Embryonic facial prominence (tissue), 1 donor: ENCODE measurements at regions not wholly inside any gene's neighbourhood (a gene's known extent, or its start where the extent isn't known, plus 50 kb on each side); places are given as distances from the start of the nearest gene placed in this dataset.

Source experiments
- DNase-seq: peaks from one replicate; pipeline ENCODE4 v3.0.0-alpha.2; 2016; ENCODE audit errors: extremely low spot score

GRCh38 chr4:35521682-35522081 lies 722.6 kb downstream of the ARAP2 start:
- DNase-seq = no peak

GRCh38 chr4:35525192-35525978 lies 718.9 kb downstream of the ARAP2 start:
- no peak for DNase-seq

- DNase-seq = no peak
Measured at GRCh38 chr4:35526456-35526855, 717.9 kb downstream of the ARAP2 start.

GRCh38 chr4:35534962-35535361 lies 709.4 kb downstream of the ARAP2 start:
- DNase-seq = no peak

GRCh38 chr4:35538807-35539206 lies 705.5 kb downstream of the ARAP2 start:
- no peak for DNase-seq

- no peak for DNase-seq
Measured at GRCh38 chr4:35539404-35540055, 704.8 kb downstream of the ARAP2 start.

- DNase-seq = no peak
Measured at GRCh38 chr4:35541146-35541887, 703.0 kb downstream of the ARAP2 start.

- no peak for DNase-seq
Measured at GRCh38 chr4:35541888-35542213, 702.5 kb downstream of the ARAP2 start.

GRCh38 chr4:35548921-35549320 lies 695.4 kb downstream of the ARAP2 start:
- DNase-seq = no peak

- DNase-seq = no peak
Measured at GRCh38 chr4:35556387-35556786, 687.9 kb downstream of the ARAP2 start.

- no peak for DNase-seq
Measured at GRCh38 chr4:35559559-35560365, 684.6 kb downstream of the ARAP2 start.

- DNase-seq = no peak
Measured at GRCh38 chr4:35562861-35563260, 681.5 kb downstream of the ARAP2 start.

GRCh38 chr4:35565640-35566039 lies 678.7 kb downstream of the ARAP2 start:
- no peak for DNase-seq

- no peak for DNase-seq
Measured at GRCh38 chr4:35591035-35591434, 653.3 kb downstream of the ARAP2 start.

- DNase-seq = no peak
Measured at GRCh38 chr4:35604252-35604651, 640.1 kb downstream of the ARAP2 start.

- DNase-seq = no peak
Measured at GRCh38 chr4:35604724-35605123, 639.6 kb downstream of the ARAP2 start.

- no peak for DNase-seq
Measured at GRCh38 chr4:35608205-35608604, 636.1 kb downstream of the ARAP2 start.

- no peak for DNase-seq
Measured at GRCh38 chr4:35614120-35614519, 630.2 kb downstream of the ARAP2 start.

GRCh38 chr4:35639929-35640328 lies 604.4 kb downstream of the ARAP2 start:
- no peak for DNase-seq

GRCh38 chr4:35643661-35644060 lies 600.7 kb downstream of the ARAP2 start:
- DNase-seq = no peak

GRCh38 chr4:35644591-35644990 lies 599.7 kb downstream of the ARAP2 start:
- no peak for DNase-seq

- DNase-seq = no peak
Measured at GRCh38 chr4:35649011-35649410, 595.3 kb downstream of the ARAP2 start.
